Hematopoietic multipotent progenitor cell treated with erythropoietin and hydrocortisone succinate and interleukin-3 and kit ligand, for 6 days (in vitro differentiated cells): ENCODE measurements at regions not wholly inside any gene's neighbourhood (a gene's known extent, or its start where the extent isn't known, plus 50 kb on each side); places are given as distances from the start of the nearest gene placed in this dataset.

Experiments
- DNase-seq: peaks from one replicate; pipeline ENCODE4 v3.0.0-alpha.2; 2015

DNA sequence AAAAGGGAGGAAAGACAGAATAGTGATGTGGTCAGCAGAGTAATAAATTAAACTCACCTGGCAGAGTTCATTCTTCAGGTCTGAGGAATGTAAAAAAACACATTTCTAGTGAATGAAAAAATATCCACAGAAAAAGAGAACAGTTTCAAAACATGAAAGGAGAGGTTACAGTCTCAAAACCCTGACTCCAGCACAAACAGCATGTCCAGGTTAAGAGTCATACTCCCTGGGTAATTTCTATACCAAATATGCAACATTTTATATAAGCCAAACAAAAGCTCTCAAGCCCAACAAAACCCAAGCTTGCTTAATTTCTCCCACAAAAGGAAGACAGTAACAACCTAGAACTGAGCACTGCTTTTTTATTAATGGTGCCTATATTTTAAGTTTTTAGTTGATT lies 173.0 kb downstream of the NTMT2 start:
- no peak for DNase-seq

GRCh38 chr1:170321113-170321512 lies 175.4 kb downstream of the NTMT2 start:
- no peak for DNase-seq

- DNase-seq: no peak
Observed at GRCh38 chr1:170326186-170326585, 180.4 kb downstream of the NTMT2 start.

DNA sequence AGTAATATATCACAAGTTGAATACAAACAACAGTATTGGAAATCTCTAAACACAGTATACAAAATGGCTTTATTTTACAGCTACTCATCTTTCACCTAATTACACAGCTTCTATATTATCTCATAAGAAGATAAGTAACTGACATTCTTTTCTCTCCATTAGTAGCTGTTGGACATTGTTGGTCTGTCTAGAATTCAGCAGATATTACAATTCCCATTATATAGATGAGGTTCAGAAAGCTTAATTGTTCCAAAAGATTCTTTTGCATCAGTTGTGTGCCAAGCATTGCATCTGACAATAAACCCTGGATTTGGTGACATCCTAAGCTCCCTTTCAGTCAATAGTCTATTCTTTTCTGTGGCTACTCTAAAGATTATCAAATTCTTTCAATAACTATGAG lies 187.0 kb downstream of the NTMT2 start:
- DNase-seq: no peak

DNA sequence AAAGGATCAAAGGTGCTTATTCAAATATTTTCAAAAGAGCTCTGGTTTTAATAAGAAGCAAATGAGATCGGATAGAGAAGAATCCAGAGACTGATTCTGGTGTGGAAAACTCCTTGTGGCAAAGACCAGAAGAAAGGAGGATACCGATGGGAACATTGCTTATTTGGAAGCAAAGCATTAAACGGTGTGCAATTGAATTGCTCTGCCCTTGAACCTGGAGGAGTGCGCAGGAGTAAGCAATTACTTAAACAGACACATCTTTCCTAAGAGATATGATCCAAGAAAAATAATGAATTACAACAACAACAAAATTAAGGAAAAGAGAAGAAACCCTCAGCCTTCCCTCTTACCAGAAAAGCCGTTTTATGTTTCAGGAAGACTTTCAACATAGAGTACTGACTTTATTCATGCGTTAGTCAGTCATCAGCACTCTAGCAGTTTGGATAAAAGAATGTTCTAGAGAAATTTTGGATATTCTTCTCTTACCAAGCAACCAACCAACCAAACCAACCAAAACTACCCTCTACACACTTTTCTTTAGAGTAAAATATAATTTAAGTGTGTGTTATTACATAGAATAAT lies 191.7 kb downstream of the NTMT2 start:
- DNase-seq: no peak

DNA sequence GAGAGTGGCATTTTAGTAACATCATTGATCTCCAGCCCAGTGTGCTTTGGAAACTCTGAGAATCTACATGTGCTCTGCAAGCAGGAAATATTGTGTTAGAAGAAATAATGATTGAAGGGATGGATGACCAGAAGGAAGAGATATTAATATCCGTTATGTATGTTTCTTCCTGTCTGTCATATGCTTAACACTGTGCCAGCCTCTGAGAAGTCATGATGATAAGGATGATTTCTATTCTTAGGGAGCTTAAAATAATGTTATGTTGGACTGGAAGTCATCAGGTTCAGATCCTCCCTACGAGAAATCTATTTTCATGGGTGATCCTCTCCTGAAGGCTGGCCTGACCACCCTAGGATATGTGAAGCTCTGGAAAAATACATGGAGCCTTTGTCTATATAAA lies 192.4 kb upstream of the GORAB start:
- DNase-seq: no peak

GRCh38 chr1:170340308-170340707 lies 191.7 kb upstream of the GORAB start:
- no peak for DNase-seq

DNA sequence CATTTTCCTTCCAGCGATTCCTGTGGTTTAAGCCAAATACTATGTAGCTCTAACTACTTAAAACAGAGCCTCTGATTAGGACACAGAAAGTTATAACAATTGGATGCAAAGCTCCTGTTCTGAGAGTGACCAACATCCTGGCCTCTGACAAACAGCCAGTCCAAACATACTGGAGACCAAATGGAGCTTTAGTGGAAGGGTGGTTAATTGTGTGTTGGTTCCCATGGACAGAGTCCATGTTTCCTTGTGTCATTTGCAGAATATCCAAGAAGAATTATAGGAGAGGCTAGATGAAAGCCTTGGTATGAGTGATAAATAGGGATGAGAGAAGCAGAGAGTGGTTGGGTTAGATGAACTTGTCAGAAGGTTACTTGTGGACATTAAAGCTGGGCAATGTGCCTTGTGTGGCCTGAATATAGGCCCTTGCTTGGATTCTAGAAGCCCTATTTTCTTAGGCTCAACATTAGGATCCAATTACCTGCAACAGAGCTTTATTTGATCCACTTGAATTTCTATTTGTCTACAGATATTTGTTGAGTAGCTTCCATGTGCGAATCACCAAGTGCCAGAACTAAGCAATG lies 180.5 kb upstream of the GORAB start:
- DNase-seq: no peak

- DNase-seq: no peak
Observed at GRCh38 chr1:170354246-170354645, 177.7 kb upstream of the GORAB start.

GRCh38 chr1:170354690-170355089 lies 177.3 kb upstream of the GORAB start:
- no peak for DNase-seq

GRCh38 chr1:170355267-170355801 lies 176.6 kb upstream of the GORAB start:
- no peak for DNase-seq

- no peak for DNase-seq
Observed at GRCh38 chr1:170356585-170356984, 175.4 kb upstream of the GORAB start.

DNA sequence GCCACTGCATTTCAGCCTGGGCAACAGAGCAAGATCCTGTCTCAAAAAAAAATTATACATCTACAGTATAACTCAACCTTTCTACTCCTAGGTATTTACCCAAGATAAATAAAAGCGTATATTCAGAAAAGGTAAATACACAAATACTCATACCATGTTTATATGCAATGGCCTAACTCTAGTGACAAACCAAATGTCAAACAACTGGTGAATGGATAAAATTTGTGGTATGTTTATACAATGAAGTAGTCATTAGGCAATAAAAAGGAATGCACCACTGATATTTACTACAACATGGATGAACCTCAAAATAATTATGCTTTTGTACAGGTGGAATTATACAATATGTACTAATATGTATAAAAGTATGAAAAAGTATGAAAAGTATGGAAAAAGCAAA lies 174.2 kb upstream of the GORAB start:
- DNase-seq: no peak

GRCh38 chr1:170360601-170361000 lies 171.4 kb upstream of the GORAB start:
- no peak for DNase-seq

- DNase-seq: no peak
Observed at GRCh38 chr1:170365331-170365730, 166.6 kb upstream of the GORAB start.

DNA sequence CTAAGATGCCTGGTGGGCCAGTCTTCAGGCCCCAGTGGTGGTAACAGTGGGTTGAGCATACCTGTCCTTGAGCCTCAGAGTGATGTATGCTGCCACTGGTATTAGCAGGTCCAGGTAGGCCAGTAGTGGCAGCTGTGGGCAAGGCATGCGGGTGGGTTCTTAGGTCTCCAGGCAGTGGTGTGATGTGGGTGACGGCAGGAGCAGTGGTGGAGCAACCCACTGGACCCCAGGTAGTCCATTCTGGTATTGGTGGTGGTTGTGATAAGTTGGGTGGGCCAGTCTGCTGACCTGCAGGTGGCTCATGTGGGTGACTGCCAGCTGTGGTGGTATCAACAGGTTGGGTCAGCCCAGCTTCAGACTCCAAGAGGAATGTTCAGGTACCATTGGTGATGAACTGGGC lies 165.0 kb upstream of the GORAB start:
- no peak for DNase-seq

DNA sequence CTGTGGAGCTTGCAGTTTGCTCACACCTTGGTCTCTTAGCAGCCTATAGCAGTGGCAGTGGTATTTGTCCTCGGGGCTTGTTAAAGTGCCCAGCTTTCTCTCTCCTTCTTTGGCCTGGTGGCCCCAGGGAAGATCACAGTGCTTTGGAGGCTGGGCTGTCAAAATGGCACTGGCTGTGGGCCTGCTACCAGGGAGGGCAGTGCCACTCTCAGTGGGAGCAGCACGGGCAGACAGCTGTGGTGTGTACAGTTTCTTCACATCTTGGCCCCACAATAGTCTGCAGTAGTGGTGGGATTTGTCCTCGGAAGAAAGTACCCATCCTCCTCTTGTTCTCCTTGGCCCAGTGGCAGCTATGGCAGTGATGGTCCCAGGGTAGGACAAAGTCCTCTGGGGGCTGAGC lies 164.4 kb upstream of the GORAB start:
- no peak for DNase-seq

DNA sequence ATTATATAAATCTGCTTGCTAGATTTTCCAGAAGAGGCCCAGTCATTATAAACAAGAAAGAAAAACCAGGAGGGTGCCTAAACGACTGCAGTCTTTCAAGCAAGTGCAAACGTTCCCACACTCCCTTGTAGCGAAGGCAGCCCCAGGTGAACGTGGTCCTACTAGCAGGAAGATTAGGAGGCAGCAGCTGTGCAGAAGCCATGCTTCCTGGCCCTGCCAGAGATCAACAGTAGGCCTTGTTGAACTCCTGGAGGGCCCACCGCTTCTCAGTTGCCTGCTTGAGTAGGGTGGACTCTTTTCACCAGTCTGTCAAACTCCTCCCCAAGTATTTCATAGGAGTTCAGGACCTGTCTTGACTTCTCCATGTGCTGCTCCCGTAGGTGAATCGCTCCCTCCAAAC lies 163.0 kb upstream of the GORAB start:
- no peak for DNase-seq

DNA sequence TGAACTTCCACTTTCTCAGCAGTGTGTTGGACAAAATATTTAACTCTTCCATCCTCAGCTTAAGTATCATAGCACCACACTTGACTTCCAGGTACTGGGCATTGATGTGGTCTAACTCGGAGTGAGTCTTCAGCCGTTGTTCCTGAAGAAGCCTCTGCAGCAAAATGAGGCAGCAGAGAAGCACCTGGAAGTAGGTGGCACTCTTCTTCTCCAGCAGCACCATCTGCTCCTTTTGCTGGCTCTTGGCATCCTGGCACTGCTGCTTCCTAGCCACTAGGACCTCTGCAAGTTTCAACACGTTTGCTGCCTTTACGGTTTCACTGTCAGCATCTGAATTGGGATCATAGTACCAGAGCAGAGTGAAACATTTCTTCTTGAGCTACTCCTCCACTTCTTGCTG lies 162.5 kb upstream of the GORAB start:
- no peak for DNase-seq

GRCh38 chr1:170370087-170370486 lies 161.9 kb upstream of the GORAB start:
- DNase-seq: no peak

GRCh38 chr1:170375082-170375723 lies 156.8 kb upstream of the GORAB start:
- no peak for DNase-seq

- no peak for DNase-seq
Observed at GRCh38 chr1:170376801-170377385, 155.1 kb upstream of the GORAB start.

DNA sequence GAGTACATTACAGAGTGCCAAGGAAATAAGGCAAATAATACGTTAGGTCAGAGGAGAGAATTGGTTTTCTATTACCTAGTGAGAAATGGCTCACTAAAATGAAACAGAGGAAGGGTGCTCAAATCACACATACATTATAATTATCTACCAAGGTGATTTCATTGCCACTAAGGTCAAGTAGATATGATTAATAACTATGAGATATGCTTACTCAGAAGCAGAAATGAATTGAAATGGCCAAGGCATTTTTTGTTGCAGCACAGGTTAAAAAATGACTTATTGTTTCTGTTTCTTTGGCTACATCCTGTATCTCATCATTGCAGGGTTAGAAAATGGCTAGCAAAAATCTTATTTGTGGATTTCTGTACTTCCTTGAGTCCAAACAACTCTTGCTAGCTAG lies 154.5 kb upstream of the GORAB start:
- DNase-seq: no peak
